Keratinocyte (primary cell): ENCODE measurements at regions not wholly inside any gene's neighbourhood (a gene's known extent, or its start where the extent isn't known, plus 50 kb on each side); places are given as distances from the start of the nearest gene placed in this dataset.
"Not testable (repeated sequence)": the region's sequence is repeated elsewhere in the genome, so short reads cannot be mapped to it uniquely, and the experiment has no call there.

Experiments
- DNase-seq: peaks from one replicate; pipeline ENCODE4 v3.0.0-alpha.2; 2011; ENCODE audit warnings: low read depth, missing footprints, low spot score
- FAIRE-seq: peaks from 2 replicates; lab custom pipeline; 2011; peaks lifted over from hg19 to GRCh38; lab: Jason Lieb, UNC
- H2AFZ ChIP-seq: 2 replicates; pipeline ENCODE4 v1.6.0; 2012; ENCODE audit warnings: low read length, control low read depth, inconsistent platforms; ENCODE audit not compliant: control insufficient read depth
- H3K27ac ChIP-seq: 2 replicates; pipeline ENCODE4 v1.5.1; 2011; ENCODE audit warnings: low read length; ENCODE audit not compliant: control insufficient read depth, insufficient read depth
- H3K27me3 ChIP-seq: 3 replicates; pipeline ENCODE4 v1.6.0; 2011; ENCODE audit warnings: low read length; ENCODE audit not compliant: control insufficient read depth, insufficient read depth; ENCODE audit errors: extremely low read depth
- H3K36me3 ChIP-seq, 2 experiments: 2 replicates in 1 of 2; 3 replicates in 1 of 2; pipeline ENCODE4 v1.5.1; 2011; ENCODE audit warnings: low read length in 2 of 2, mild to moderate bottlenecking in 1 of 2; ENCODE audit not compliant: control insufficient read depth in 2 of 2, insufficient read depth in 2 of 2; ENCODE audit errors: extremely low read depth in 1 of 2
- H3K4me1 ChIP-seq: 3 replicates; pipeline ENCODE4 v1.5.1; 2011; ENCODE audit warnings: low read length; ENCODE audit not compliant: control insufficient read depth, insufficient read depth; ENCODE audit errors: extremely low read depth
- H3K4me2 ChIP-seq: 3 replicates; pipeline ENCODE4 v1.6.0; 2011; ENCODE audit warnings: low read depth, low read length; ENCODE audit not compliant: control insufficient read depth, insufficient read depth; ENCODE audit errors: extremely low read depth
- H3K4me3 ChIP-seq, 3 experiments: fragments of 200-600 bp in 1 of 3; sonication (generic) in 1 of 3; 2 replicates in 2 of 3; 3 replicates in 1 of 3; pipeline ENCODE4 v1.5.1; 2011 to 2016; ENCODE audit warnings: low read length in 3 of 3, mild to moderate bottlenecking in 3 of 3, control low read depth in 2 of 3, inconsistent platforms in 1 of 3, low read depth in 1 of 3, mixed read lengths in 1 of 3, mixed run types in 1 of 3, moderate library complexity in 1 of 3; ENCODE audit not compliant: control insufficient read depth in 2 of 3, insufficient read depth in 2 of 3; ENCODE audit errors: extremely low read depth in 1 of 3
- H3K79me2 ChIP-seq: 2 replicates; pipeline ENCODE4 v1.6.0; 2012; ENCODE audit warnings: low read length; ENCODE audit not compliant: control insufficient read depth, insufficient read depth
- H3K9ac ChIP-seq: 3 replicates; pipeline ENCODE4 v1.6.0; 2011; ENCODE audit warnings: low read length; ENCODE audit not compliant: control insufficient read depth, insufficient read depth; ENCODE audit errors: extremely low read depth
- H3K9me1 ChIP-seq: 3 replicates; pipeline ENCODE4 v1.6.0; 2011; ENCODE audit warnings: low read length; ENCODE audit not compliant: control insufficient read depth, insufficient read depth; ENCODE audit errors: extremely low read depth
- H3K9me3 ChIP-seq: 2 replicates; pipeline ENCODE4 v1.5.1; 2012; ENCODE audit warnings: low read depth, low read length; ENCODE audit not compliant: control insufficient read depth
- H4K20me1 ChIP-seq: 3 replicates; pipeline ENCODE4 v1.6.0; 2011; ENCODE audit warnings: low read length; ENCODE audit not compliant: control insufficient read depth, insufficient read depth; ENCODE audit errors: extremely low read depth
- EZH2 ChIP-seq: IDR thresholded peaks from one replicate; pipeline ENCODE4 v1.6.1; 2012; ENCODE audit warnings: inconsistent platforms, mild to moderate bottlenecking, low read length, moderate library complexity
- dilution Hi-C: fragments of 300-500 bp; cut with MboI; formaldehyde crosslinking; loops from one replicate; pipeline ENCODE4 v1.7.0; 2020; ENCODE audit warnings: low sequenced_read_pairs; ENCODE audit not compliant: extremely low pct_ligation_motif_present
- TF ChIP-seq, protein P1 (sequence below), 3 experiments: IDR thresholded peaks in 1 of 3; conservative IDR thresholded peaks in 1 of 3; optimal IDR thresholded peaks in 1 of 3; 2 replicates in 2 of 3; 3 replicates in 1 of 3; pipeline versions ENCODE3 to v1.5.1; 2011; ENCODE audit warnings: low read length in 3 of 3, mild to moderate bottlenecking in 3 of 3, moderate library complexity in 2 of 3, control low read depth in 1 of 3, inconsistent platforms in 1 of 3; ENCODE audit not compliant: insufficient read depth in 2 of 3; ENCODE audit errors: extremely low read depth in 1 of 3

DNA sequence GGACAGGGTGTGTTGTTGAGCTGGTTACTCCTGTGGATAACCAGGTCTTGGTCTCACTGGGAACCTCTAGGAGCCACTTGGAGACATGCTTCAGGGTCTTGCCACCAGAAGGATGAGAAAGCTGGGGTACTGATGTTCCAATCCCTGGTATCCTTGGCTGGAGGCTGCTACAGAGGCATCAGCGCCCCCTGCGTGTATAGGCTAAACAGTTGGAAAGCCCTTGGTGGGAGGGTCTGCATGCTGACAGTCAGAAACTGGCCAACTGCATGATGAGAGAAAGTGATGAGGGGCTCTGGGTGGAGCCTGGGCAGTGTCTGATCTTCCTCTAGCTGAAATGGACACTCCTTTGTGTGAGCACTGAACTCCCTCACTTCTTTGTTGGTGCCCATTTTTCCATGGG, 536.9 kb downstream of the XYLT1 start:
- Histone ChIP-seq H2AFZ (no peak overlapping the region), H3K9ac (no peak overlapping the region), H3K27me3 (no peaks in the 10 kb centered on the region), H3K4me3 (no peak overlapping the region), H3K4me1 (no peaks in the 10 kb centered on the region), H3K27ac (no peak overlapping the region), H3K9me1 (no peaks in the 10 kb centered on the region), H3K9me3 (no peaks in the 10 kb centered on the region), H3K36me3 (no peaks in the 10 kb centered on the region), H4K20me1 (no peaks in the 10 kb centered on the region), H3K4me2 (no peak overlapping the region), H3K79me2 (no peaks in the 10 kb centered on the region)
- dilution Hi-C loops = no loop called here
- no peak for DNase-seq
- TF ChIP-seq EZH2 = no peak
- TF ChIP-seq, protein P1, sequence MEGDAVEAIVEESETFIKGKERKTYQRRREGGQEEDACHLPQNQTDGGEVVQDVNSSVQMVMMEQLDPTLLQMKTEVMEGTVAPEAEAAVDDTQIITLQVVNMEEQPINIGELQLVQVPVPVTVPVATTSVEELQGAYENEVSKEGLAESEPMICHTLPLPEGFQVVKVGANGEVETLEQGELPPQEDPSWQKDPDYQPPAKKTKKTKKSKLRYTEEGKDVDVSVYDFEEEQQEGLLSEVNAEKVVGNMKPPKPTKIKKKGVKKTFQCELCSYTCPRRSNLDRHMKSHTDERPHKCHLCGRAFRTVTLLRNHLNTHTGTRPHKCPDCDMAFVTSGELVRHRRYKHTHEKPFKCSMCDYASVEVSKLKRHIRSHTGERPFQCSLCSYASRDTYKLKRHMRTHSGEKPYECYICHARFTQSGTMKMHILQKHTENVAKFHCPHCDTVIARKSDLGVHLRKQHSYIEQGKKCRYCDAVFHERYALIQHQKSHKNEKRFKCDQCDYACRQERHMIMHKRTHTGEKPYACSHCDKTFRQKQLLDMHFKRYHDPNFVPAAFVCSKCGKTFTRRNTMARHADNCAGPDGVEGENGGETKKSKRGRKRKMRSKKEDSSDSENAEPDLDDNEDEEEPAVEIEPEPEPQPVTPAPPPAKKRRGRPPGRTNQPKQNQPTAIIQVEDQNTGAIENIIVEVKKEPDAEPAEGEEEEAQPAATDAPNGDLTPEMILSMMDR (optimal IDR thresholded peaks at IDR 0.05 in 1 of 3, IDR thresholded peaks at IDR 0.05 in 1 of 3, conservative IDR thresholded peaks at IDR 0.05 in 1 of 3; ENCODE audit: extremely low read depth in 1 of 3, insufficient read depth in 2 of 3, low read length in 3 of 3) = no peak
- no peak for FAIRE-seq

DNA sequence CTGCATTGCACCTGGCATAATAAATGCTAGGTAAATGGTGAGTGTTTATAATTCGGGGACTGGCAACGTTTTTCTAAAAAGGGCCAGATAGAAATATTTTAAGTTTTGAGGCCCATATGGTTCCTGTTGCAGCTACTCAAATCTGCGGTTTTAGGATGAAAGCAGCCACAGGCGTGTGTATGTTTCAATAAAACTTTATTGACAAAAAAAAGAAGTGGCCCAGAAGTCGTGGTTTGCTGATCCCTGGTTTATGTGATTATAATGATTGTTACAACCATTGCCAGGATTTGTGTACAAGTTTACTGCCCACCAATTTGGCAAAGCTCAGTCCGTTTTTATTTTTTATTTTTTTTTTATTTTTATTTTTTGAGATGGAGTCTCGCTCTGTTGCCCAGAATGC, 536.1 kb downstream of the XYLT1 start:
- no peaks in the 10 kb centered on the region for H3K9me1 ChIP-seq
- H4K20me1 ChIP-seq = no peaks in the 10 kb centered on the region
- no peaks in the 10 kb centered on the region for H3K9me3 ChIP-seq
- H3K27me3 ChIP-seq = no peaks in the 10 kb centered on the region
- no peak for DNase-seq
- no peak overlapping the region for H3K4me3 ChIP-seq
- H3K4me1 ChIP-seq = no peaks in the 10 kb centered on the region
- no peak for FAIRE-seq
- H2AFZ ChIP-seq = no peak overlapping the region
- H3K9ac ChIP-seq = no peak overlapping the region
- H3K79me2 ChIP-seq = no peaks in the 10 kb centered on the region
- TF ChIP-seq, protein P1 (optimal IDR thresholded peaks at IDR 0.05 in 1 of 3, IDR thresholded peaks at IDR 0.05 in 1 of 3, conservative IDR thresholded peaks at IDR 0.05 in 1 of 3; ENCODE audit: extremely low read depth in 1 of 3, insufficient read depth in 2 of 3, low read length in 3 of 3) = no peak
- TF ChIP-seq EZH2 = no peak
- no peak overlapping the region for H3K27ac ChIP-seq
- dilution Hi-C loops = no loop called here
- H3K4me2 ChIP-seq = no peak overlapping the region
- H3K36me3 ChIP-seq = no peaks in the 10 kb centered on the region

DNA sequence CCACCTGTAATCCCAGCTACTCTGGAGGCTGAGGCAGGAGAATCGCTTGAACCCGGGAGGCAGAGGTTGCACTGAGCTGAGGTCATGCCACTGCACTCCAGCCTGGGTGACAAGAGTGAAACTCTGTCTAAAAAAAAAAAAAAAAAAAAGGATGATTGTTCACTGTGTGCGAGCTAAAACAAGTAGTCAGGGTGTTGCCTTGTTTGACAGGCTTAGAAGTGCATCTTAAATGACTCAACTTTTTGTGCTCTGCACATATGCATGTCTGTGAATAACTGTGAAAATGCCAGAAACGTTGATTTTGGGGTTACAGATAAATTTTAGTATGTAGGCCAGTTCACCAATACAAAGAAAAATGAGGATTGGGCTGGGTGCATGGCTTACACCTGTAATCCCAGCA, 534.9 kb downstream of the XYLT1 start:
- H3K36me3 ChIP-seq, H3K9me3 ChIP-seq, dilution Hi-C loops, H3K4me2 ChIP-seq, H3K27ac ChIP-seq, DNase-seq, H2AFZ ChIP-seq, H4K20me1 ChIP-seq, H3K9ac ChIP-seq, H3K27me3 ChIP-seq, H3K79me2 ChIP-seq, H3K4me1 ChIP-seq, FAIRE-seq, H3K4me3 ChIP-seq, H3K9me1 ChIP-seq: not testable (repeated sequence)
